ENCODE measurements at regions not wholly inside any gene's neighbourhood (a gene's known extent, or its start where the extent isn't known, plus 50 kb on each side); places are given as distances from the start of the nearest gene placed in this dataset.
"Not testable (repeated sequence)": the region's sequence is repeated elsewhere in the genome, so short reads cannot be mapped to it uniquely, and the experiment has no call there.

DNA sequence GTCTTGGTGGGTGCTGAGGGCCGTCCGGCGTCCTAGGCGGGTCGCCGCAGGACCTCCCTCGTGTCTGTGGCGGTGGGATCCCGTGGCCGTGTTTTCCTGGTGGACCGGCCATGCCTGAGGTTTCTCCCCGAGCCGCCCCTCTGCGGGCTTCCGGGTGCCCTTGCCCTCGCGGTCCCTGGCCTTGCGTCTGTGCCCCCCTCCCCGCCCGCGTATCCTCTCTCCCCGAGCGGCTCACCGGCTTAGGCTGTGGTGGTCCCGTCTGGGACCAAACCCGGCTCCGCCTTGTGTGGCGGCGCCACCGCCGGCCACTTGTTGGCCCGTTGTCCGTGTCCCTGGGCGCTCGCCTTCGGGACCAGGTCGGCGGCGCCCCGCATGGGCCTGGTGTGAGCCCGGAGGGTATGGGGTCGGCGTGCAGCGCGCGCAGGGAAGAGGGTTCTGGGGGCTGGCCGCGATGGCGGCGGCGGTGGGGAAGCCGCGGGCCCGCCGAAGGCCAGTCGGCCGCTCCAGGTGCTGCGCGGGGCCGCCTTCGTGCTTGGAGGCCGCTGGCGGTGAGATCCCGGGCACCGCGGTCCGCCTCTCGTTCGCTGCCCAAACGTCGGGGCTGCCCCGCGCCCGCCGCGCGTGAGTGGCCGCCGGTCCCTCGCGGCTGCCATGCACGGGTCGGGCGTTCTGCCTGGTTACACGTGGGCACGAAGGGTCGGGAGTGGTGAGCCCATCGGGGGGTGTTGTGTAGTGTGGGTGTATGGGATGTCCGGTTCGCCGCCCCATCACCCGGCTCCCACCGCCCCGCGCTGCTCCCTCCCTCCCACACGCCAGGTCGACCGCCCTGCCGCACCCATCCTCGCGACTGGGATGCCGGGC lies 3899.1 kb upstream of the OR11H1 start:
- H3K27me3 ChIP-seq, result no peaks in the 10 kb centered on the region
- 91 to 92% methylated on average over 23 to 27 of the region's 102 CpGs for WGBS, 2 donors (ENCODE audit: low coverage in 1 of 2)
- H3K36me3 ChIP-seq, result no peaks in the 10 kb centered on the region
- no peak overlapping the region for H3K27ac ChIP-seq
- H3K9me3 ChIP-seq, result peaks cover 0 to 58% (median 2%) of the 10 kb centered on the region in 3 donors
- no peak overlapping the region for H3K4me3 ChIP-seq
- no peak for TF ChIP-seq EP300 (IDR thresholded peaks at IDR 0.05)
- TF ChIP-seq POLR2A (IDR thresholded peaks at IDR 0.05), result no peak
- TF ChIP-seq, protein P1, sequence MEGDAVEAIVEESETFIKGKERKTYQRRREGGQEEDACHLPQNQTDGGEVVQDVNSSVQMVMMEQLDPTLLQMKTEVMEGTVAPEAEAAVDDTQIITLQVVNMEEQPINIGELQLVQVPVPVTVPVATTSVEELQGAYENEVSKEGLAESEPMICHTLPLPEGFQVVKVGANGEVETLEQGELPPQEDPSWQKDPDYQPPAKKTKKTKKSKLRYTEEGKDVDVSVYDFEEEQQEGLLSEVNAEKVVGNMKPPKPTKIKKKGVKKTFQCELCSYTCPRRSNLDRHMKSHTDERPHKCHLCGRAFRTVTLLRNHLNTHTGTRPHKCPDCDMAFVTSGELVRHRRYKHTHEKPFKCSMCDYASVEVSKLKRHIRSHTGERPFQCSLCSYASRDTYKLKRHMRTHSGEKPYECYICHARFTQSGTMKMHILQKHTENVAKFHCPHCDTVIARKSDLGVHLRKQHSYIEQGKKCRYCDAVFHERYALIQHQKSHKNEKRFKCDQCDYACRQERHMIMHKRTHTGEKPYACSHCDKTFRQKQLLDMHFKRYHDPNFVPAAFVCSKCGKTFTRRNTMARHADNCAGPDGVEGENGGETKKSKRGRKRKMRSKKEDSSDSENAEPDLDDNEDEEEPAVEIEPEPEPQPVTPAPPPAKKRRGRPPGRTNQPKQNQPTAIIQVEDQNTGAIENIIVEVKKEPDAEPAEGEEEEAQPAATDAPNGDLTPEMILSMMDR (IDR thresholded peaks at IDR 0.05), result no peak
- no peak for TF ChIP-seq POLR2AphosphoS5 (IDR thresholded peaks at IDR 0.05)
- ATAC-seq, result peak; percentile 36
- no peaks in the 10 kb centered on the region for H3K4me1 ChIP-seq

DNA sequence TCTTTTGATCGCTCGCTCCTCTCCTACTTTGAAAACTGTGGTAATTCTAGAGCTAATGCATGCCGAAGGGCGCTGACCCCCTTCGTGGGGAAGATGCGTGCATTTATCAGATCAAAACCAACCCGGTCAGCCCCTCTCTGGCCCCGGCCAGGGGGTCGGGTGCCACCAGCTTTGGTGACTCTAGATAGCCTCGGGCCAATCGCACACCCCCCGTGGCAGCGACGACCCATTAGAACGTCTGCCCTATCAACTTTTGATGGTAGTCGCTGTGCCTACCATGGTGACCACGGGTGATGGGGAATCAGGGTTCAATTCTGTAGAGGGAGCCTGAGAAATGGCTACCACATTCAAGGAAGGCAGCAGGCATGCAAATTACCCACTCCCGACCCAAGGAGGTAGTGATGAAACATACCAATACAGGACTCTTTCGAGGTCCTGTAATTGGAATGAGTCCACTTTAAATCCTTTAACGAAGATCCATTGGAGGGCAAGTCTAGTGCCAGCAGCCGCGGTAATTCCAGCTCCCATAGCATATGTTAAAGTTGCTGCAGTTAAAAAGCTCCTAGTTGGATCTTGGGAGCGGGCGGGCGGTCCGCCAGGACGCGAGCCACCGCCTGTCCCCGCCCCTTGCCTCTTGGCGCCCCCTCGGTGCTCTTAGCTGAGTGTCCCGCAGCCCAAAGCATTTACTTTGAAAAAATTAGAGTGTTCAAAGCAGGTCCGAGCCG lies 3898.2 kb upstream of the OR11H1 start:
- 88 to 89% methylated on average over 32 of the region's 35 CpGs for WGBS, 2 donors (ENCODE audit: low coverage in 1 of 2)
- no peaks in the 10 kb centered on the region for H3K4me1 ChIP-seq
- H3K27me3 ChIP-seq, result no peaks in the 10 kb centered on the region
- no peak overlapping the region for H3K4me3 ChIP-seq
- TF ChIP-seq, protein P1 (IDR thresholded peaks at IDR 0.05), result no peak
- TF ChIP-seq EP300 (IDR thresholded peaks at IDR 0.05), result no peak
- TF ChIP-seq POLR2AphosphoS5 (IDR thresholded peaks at IDR 0.05), result no peak
- no peak for TF ChIP-seq POLR2A (IDR thresholded peaks at IDR 0.05)
- H3K27ac ChIP-seq, result no peak overlapping the region
- H3K36me3 ChIP-seq, result no peaks in the 10 kb centered on the region
- H3K9me3 ChIP-seq, result peaks cover 0 to 58% (median 2%) of the 10 kb centered on the region in 3 donors
- no peak for ATAC-seq

DNA sequence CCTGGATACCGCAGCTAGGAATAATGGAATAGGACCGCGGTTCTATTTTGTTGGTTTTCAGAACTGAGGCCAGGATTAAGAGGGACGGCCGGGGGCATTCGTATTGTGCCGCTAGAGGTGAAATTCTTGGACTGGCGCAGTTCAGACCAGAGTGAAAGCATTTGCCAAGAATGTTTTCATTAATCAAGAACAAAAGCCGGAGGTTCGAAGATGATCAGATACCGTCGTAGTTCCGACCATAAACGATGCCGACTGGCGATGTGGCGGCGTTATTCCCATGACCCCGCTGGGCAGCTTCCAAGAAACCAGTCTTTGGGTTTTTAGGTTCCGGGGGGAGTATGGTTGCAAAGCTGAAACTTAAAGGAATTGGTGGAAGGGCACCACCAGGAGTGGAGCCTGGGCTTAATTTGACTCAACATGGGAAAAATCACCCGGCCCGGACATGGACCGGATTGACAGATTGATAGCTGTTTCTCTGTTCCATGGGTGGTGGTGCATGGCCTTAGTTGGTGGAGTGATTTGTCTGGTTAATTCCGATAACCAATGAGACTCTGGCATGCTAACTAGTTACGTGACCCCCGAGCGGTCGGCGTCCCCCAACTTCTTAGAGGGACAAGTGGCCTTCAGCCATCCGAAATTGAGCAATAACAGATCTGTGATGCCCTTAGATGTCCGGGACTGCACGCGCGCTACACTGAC lies 3897.5 kb upstream of the OR11H1 start:
- H3K9me3 ChIP-seq, result peaks cover 0 to 56% (median 2%) of the 10 kb centered on the region in 3 donors
- WGBS, 2 donors (ENCODE audit: low coverage in 1 of 2), result 92 to 93% methylated on average over 28 to 33 of the region's 34 CpGs

More for the DNA sequence above, 3897.5 kb upstream of the OR11H1 start:
- not testable (repeated sequence) for H3K27me3 ChIP-seq, H3K36me3 ChIP-seq, H3K4me3 ChIP-seq, ATAC-seq, H3K27ac ChIP-seq, H3K4me1 ChIP-seq
